Iris pigment epithelial cell (primary cell): ENCODE measurements at regions not wholly inside any gene's neighbourhood (a gene's known extent, or its start where the extent isn't known, plus 50 kb on each side); places are given as distances from the start of the nearest gene placed in this dataset.
"Not testable (repeated sequence)": the region's sequence is repeated elsewhere in the genome, so short reads cannot be mapped to it uniquely, and the experiment has no call there.

Experiments
- DNase-seq: peaks from one replicate; pipeline ENCODE4 v3.0.0-alpha.2; 2011; ENCODE audit warnings: low read depth

DNA sequence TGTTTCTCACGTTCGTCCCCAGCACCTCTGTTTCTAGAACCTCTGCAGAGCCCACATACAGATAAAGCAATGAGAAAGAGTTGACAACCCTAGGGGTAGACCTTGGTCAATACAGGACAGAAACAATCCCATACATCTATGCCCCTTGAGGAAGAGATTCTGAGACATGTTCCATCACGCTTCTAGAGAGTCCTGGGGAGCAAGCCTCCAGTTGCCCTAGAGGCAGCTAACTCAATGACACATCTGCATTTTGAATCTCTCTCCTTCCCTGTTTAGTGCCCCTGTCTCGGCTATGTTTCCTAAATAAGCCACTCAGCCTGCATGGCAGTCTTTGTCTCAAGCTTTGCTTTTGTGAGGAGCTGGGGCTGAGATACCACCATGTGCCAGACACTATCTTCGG lies 435.3 kb downstream of the CD83 start:
- DNase-seq, result no peak

DNA sequence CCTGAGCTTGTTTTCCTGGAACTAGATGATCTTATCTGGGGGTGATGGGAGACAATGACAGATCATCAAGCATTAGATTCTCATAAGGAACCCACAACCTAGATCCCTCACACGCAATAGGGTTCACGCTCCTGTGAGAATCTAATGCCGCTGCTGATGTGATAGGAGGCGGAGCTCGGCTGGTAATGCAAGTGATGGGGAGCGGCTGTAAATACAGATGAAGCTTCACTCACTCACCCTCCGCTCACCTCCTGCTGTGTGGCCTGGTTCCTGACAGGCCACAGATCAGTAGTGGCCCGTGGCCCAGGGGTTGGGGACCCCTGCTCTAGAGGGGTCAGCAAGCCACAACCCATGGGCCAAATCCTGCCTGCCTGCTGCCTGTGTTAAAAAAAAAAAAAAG lies 435.9 kb downstream of the CD83 start:
- no peak for DNase-seq

DNA sequence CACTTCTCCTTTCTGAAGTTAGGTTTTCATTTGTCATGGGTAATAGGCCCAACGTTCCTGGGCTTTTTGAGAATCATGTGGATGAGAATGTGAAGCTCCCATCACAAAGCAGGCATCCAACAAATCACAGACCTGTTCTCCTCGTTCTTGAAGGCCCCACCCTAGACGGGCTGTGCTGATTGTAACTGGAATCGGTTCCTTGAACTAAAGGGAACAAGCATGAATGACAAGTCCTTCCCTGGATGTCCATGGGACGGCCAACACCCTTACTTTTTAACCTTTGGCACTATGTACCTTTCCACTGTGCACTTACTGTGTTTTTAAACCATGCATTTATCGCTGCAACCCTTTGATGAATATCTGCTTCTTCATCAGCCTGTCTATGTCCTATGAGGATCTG lies 438.2 kb downstream of the CD83 start:
- DNase-seq, result no peak

DNA sequence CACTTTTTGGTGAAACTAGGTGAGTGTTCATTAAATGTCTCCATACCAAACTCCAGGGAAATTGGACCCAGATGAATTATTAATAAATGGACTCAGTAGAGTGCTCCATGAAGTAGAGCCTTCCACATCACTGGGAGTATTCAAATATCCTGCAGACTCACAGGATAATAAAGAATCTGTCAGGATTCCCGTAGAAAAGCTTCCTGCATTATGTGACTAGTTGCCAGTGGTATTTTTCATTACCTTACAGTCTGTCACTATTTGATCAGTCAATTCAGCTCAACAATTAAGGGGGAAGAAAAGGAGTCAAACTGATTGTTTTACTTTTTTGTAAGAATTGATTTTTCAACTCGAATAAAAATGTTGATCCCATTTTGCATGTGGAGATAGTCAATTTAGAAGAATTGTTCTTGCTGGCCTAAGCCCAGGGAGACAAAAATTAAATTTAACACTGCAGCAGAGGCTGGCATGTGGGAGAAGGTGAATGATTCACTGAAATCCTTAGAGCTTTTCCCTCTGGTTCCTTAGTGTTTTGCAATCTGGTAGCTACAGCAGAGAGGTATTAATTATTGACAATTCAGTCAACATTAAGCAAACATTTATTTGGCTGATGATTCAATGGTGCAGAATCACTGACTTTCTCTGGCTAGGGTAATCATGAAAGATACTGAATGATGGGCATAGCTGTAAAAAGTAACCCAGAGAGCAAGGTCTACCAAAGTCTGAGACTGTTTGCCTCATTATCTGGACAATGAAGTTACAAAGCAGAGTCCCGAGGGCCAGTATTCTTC lies 442.4 kb downstream of the CD83 start:
- no peak for DNase-seq

DNA sequence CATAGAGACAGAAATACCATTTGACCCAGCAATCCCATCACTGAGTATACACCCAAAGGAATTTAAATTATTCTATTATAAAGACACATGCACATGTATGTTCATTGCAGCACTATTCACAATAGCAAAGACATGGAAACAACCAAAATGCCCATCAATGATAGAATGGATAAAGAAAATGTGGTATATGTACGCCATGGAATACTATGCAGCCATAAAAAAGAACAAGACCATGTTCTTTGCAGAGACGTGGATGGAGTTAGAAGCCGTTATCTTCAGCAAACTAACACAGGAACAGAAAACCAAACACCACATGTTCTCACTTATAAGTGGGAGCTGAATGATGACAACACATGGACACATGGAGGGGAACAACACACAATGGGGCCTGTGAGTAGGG lies 444.0 kb downstream of the CD83 start:
- not testable (repeated sequence) for DNase-seq

GRCh38 chr6:14567842-14568241 lies 450.3 kb downstream of the CD83 start:
- no peak for DNase-seq

GRCh38 chr6:14569394-14569793 lies 451.8 kb downstream of the CD83 start:
- DNase-seq, result no peak

DNA sequence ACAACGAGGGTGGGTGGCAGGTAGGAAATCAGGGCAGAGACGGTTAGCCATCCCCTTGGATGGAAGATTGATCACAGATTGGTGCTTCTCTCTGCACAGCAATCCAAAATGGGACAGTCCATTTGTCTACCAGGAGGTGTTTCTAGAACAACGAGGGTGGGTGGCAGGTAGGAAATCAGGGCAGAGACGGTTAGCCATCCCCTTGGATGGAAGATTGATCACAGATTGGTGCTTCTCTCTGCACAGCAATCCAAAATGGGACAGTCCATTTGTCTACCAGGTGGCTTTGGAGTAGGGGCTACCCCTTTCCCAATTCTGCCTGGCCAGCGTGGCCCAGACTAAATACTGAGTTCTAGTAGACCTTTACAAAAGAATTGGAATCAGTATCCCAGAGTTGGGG lies 452.3 kb downstream of the CD83 start:
- not testable (repeated sequence) for DNase-seq

GRCh38 chr6:14571001-14571400 lies 453.4 kb downstream of the CD83 start:
- DNase-seq, result no peak

DNA sequence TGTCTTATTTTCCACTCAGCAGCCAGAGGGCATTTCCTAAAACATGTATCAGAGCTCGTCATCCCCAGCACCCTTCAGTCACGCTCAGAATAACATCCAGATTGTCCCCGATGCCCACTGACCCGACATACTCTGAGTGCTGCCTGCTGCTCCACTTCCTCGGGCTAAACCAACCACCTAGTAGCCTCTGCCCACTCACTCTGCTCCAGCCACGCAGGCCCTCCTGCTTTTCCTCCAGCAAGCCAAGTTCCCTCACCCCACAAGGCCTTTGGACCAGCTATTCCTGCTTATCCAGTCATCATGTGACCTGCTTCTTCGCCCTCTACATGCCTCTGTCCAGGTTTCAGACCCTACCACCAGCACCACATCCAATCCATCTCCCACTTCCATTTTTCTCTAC lies 454.2 kb downstream of the CD83 start:
- DNase-seq, result no peak

DNA sequence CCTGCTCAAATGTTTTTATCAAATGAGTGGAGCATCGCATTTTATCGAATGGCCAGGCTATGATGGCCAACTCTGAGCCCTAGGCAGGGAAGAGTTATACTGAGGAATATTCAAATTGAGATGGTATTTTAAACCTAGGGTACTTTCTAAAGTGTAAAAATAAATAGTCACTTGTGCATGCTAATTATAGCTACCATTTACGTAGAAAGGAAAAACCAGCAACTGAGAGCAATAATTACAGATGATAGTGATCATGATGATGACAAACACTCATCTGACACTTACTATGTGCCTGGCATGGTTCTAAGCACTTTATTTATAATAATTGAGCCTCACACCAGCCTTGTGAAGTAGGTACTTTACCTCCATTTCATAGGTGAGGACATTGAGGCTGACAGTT lies 455.7 kb downstream of the CD83 start:
- no peak for DNase-seq

DNA sequence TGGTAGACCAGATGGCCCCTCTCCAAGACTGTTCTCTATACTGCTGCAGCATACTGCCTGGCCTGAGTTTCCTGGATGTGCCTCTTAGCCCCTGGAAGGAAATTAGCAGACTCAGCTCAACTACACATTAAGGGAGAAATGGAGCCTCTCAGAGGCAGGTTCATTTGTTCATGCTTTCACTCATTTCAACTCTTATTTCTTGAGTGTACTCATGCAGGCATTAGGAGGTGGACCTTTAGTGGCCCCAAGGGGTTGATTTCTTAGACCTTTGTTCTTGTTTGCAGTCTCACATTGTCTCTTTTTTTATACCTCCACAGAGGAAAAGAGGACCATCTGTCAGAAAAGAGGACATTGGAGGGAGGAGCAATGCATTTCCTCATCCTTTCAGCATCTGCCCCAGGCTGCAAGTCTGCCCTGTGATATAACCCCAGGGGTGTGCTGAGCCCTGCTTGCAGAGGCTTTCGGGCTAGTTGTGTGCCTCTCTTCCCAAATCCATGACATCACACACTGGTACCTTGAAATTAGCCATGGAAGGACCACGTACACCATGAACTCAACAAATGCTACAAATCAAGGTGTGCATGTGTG lies 456.2 kb downstream of the CD83 start:
- no peak for DNase-seq

- no peak for DNase-seq
Observed at GRCh38 chr6:14575961-14576360, 458.4 kb downstream of the CD83 start.

DNA sequence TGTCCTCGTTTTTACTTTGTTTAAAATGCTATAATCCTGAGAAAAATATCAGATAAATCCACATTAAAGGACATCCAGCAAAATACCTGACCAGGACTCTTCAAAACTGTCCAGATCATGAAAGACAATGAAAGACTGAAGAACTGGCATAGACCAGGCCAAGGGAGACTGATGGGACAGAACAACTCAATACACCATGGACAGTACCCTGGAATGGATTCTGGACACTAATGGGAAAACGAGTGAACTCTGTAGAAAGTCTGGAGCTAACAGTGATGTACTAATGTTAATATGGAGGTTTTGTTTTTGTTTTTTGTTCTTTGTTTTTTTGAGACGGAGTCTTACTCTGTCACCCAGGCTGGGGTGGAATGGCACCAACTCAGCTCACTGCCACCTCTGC lies 461.4 kb downstream of the CD83 start:
- DNase-seq, result no peak

- no peak for DNase-seq
Observed at GRCh38 chr6:14582749-14583148, 465.2 kb downstream of the CD83 start.

DNA sequence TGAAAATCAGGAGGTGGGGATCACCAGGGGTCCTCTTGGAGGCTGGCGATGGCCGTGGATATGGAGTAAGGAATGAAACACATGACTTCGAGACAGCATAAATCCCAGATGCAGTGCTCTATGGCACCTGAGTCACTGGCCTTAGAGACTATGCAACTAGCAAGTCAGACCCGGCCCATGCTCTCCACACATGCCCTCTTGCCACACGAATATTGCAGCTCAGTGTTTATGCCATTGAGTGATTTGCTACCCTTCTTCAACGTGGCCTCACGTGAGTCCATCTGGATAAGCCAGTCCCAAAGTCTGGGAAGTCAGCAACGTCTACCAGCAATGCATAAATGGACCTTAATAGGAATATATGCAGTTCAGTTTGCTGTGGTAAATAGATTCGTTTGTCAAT lies 466.3 kb downstream of the CD83 start:
- DNase-seq, result no peak

- no peak for DNase-seq
Observed at GRCh38 chr6:14584450-14584849, 466.9 kb downstream of the CD83 start.

DNA sequence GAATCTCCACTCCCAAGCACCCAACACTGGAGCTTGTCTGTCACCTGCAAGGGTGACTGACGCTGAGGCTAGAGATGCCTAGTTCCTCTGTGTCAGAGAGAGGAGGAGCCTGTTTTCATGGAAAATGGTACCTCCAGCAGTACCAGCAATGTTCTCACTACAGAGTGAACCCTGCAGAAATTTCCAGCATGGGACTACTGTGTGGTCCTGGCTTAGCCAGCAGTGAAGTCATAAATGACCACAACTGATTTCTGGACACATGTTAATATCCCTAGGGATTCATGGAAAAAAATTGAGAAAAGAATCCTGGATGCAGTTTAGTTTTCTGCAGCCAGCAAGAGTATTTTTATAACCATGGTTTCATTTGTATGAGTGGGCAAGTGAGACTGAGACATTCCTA lies 468.1 kb downstream of the CD83 start:
- no peak for DNase-seq

DNA sequence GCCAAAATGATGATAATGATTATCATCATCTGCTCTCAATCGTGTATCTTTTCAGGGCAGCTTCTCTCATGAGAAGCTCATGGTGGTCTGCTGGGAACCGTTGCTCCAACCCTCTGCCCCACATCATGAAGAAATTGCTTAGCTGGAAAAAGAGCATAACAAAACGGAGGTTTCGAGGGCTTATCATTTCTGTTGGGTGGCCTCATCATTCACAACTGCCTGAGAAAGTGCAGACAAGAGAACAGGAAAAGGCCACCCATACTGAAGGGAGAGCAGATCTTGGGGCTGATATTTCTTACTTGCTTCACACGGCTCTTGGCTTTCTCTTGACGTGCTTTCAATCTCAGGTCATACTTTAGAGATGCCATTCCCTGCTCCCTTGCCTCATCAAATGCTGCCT lies 471.6 kb downstream of the CD83 start:
- DNase-seq, result no peak

- no peak for DNase-seq
Observed at GRCh38 chr6:14590586-14590985, 473.0 kb downstream of the CD83 start.

GRCh38 chr6:14591998-14592397 lies 474.4 kb downstream of the CD83 start:
- no peak for DNase-seq

- no peak for DNase-seq
Observed at GRCh38 chr6:14593286-14593685, 475.7 kb downstream of the CD83 start.

GRCh38 chr6:14595751-14596150 lies 478.2 kb downstream of the CD83 start:
- no peak for DNase-seq

DNA sequence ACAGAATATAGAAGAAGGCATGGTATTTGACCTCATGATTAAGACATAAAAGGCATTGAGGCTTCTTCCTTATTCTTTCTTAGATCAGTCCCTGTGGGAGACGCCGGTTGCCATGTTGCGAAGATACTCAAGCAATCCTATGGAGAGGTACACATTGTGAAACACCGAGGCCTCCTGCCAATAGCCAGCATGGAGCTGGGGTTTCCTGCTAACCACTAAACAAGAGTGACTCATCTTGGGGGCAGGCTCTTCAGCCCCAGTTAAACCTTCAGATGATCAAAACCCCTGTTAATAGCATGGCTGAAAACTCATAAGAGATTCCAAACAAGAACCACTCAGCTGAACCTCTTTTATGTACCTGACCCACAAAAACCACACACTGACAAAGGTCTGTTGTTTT lies 478.8 kb downstream of the CD83 start:
- peak; percentile 93 for DNase-seq
